ENCODE measurements at regions not wholly inside any gene's neighbourhood (a gene's known extent, or its start where the extent isn't known, plus 50 kb on each side); places are given as distances from the start of the nearest gene placed in this dataset.

- no TSS peak for BruUV-seq (replicated peaks)
- POLR2A ChIA-PET = no interaction called here
- Mint-ChIP-seq H3K27ac (ENCODE audit: unreplicated experiment) (no peak overlapping the region), H3K9me3 (ENCODE audit: unreplicated experiment) (no peaks in the 10 kb centered on the region), H3K36me3 (ENCODE audit: insufficient read depth, unreplicated experiment) (peaks cover 31% of the 10 kb centered on the region), H3K4me3 (ENCODE audit: unreplicated experiment) (no peak overlapping the region), H3K27me3 (ENCODE audit: insufficient read depth, unreplicated experiment) (no peaks in the 10 kb centered on the region), H3K4me1 (ENCODE audit: low read depth, unreplicated experiment) (peaks cover 5% of the 10 kb centered on the region)
- intact Hi-C loops (cut with micrococcal nuclease; ENCODE audit: unreplicated experiment) = no loop called here
- H3K9me3 ChIP-seq = no peaks in the 10 kb centered on the region
- no peak for TF ChIP-seq CTCF (IDR thresholded peaks at IDR 0.05; ENCODE audit: insufficient read depth in 1 of 2, low read depth in 1 of 2, low read length in 1 of 2, severe bottlenecking in 1 of 2, unreplicated experiment in 1 of 2)
- no peaks in the 10 kb centered on the region for H3K27me3 ChIP-seq (replicated peaks; ENCODE audit: control insufficient read depth, insufficient read depth, low read length)
- H3K4me3 ChIP-seq (ENCODE audit: low read depth, low read length) = no peak overlapping the region
- DNase-seq = no peak
- no peaks in the 10 kb centered on the region for H3K36me3 ChIP-seq (ENCODE audit: control insufficient read depth, insufficient read depth, low read length)
- H3K4me1 ChIP-seq = no peaks in the 10 kb centered on the region
- CTCF ChIA-PET = interaction anchor here (0.7 kb wide), 1 partner anchor 684 kb away, joined by 3 read pairs; no protein-coding TSS in a partner anchor
These were observed 526.0 kb downstream of the UTRN start for GRCh38 chr6:144811140-144811539.

- Mint-ChIP-seq H3K27ac (ENCODE audit: unreplicated experiment) (no peak overlapping the region), H3K4me3 (ENCODE audit: unreplicated experiment) (no peak overlapping the region), H3K36me3 (ENCODE audit: insufficient read depth, unreplicated experiment) (peaks cover 16% of the 10 kb centered on the region), H3K27me3 (ENCODE audit: insufficient read depth, unreplicated experiment) (no peaks in the 10 kb centered on the region), H3K9me3 (ENCODE audit: unreplicated experiment) (no peaks in the 10 kb centered on the region), H3K4me1 (ENCODE audit: low read depth, unreplicated experiment) (peaks cover 5% of the 10 kb centered on the region)
- BruUV-seq (replicated peaks) = no TSS peak
- Histone ChIP-seq H3K36me3 (ENCODE audit: control insufficient read depth, insufficient read depth, low read length) (no peaks in the 10 kb centered on the region), H3K9me3 (no peaks in the 10 kb centered on the region), H3K27me3 (replicated peaks; ENCODE audit: control insufficient read depth, insufficient read depth, low read length) (no peaks in the 10 kb centered on the region), H3K4me3 (ENCODE audit: low read depth, low read length) (no peak overlapping the region), H3K4me1 (peaks cover 9% of the 10 kb centered on the region; the same call in 1 of the 2 replicates)
- ChIA-PET CTCF (no interaction called here), POLR2A (no interaction called here)
- no peak for TF ChIP-seq CTCF (IDR thresholded peaks at IDR 0.05; ENCODE audit: insufficient read depth in 1 of 2, low read depth in 1 of 2, low read length in 1 of 2, severe bottlenecking in 1 of 2, unreplicated experiment in 1 of 2)
- DNase-seq = peak in 1 of 2 experiments; percentile 4
- intact Hi-C loops (cut with micrococcal nuclease; ENCODE audit: unreplicated experiment) = no loop called here
These were observed 531.8 kb downstream of the UTRN start for GRCh38 chr6:144816936-144817335.

- intact Hi-C loops (cut with micrococcal nuclease; ENCODE audit: unreplicated experiment) = no loop called here
- Mint-ChIP-seq H3K4me3 (ENCODE audit: unreplicated experiment) (no peak overlapping the region), H3K9me3 (ENCODE audit: unreplicated experiment) (no peaks in the 10 kb centered on the region), H3K36me3 (ENCODE audit: insufficient read depth, unreplicated experiment) (peaks cover 36% of the 10 kb centered on the region), H3K27me3 (ENCODE audit: insufficient read depth, unreplicated experiment) (no peaks in the 10 kb centered on the region), H3K27ac (ENCODE audit: unreplicated experiment) (no peak overlapping the region), H3K4me1 (ENCODE audit: low read depth, unreplicated experiment) (peaks cover 5% of the 10 kb centered on the region)
- POLR2A ChIA-PET = no interaction called here
- no peak for TF ChIP-seq CTCF (IDR thresholded peaks at IDR 0.05; ENCODE audit: insufficient read depth in 1 of 2, low read depth in 1 of 2, low read length in 1 of 2, severe bottlenecking in 1 of 2, unreplicated experiment in 1 of 2)
- DNase-seq = no peak
- Histone ChIP-seq H3K27me3 (replicated peaks; ENCODE audit: control insufficient read depth, insufficient read depth, low read length) (no peaks in the 10 kb centered on the region), H3K36me3 (ENCODE audit: control insufficient read depth, insufficient read depth, low read length) (no peaks in the 10 kb centered on the region), H3K4me1 (peaks cover 9% of the 10 kb centered on the region; the same call in 1 of the 2 replicates), H3K9me3 (no peaks in the 10 kb centered on the region), H3K4me3 (ENCODE audit: low read depth, low read length) (no peak overlapping the region)
- CTCF ChIA-PET = no interaction called here
- no TSS peak for BruUV-seq (replicated peaks)
These were observed 535.1 kb downstream of the UTRN start for GRCh38 chr6:144820270-144820669.
